Left lung (tissue), 4 donors: ENCODE measurements at regions not wholly inside any gene's neighbourhood (a gene's known extent, or its start where the extent isn't known, plus 50 kb on each side); places are given as distances from the start of the nearest gene placed in this dataset.

Experiments used
- ATAC-seq: fragments of 200-7000 bp; cut with Tn5 transposase; one replicate; pipeline ENCODE4 v1.9.1; 2020; ENCODE audit warnings: moderate library complexity
- DNase-seq, 4 donors: peaks; one replicate each; pipeline ENCODE4 v3.0.0-alpha.2; 2013 to 2020
- H3K27ac ChIP-seq, 2 donors: fragments of 200-600 bp; sonication (generic) in 1 of 2; one replicate each; pipeline versions ENCODE4 v1.5.0 to v1.8.0; 2020 to 2021
- H3K27me3 ChIP-seq, 2 donors: fragments of 200-600 bp; sonication (generic) in 1 of 2; one replicate each; pipeline versions ENCODE4 v1.5.0 to v1.8.0; 2020 to 2021
- H3K36me3 ChIP-seq, 2 donors: fragments of 200-600 bp; sonication (generic) in 1 of 2; one replicate each; pipeline versions ENCODE4 v1.5.0 to v1.8.0; 2020 to 2021
- H3K4me1 ChIP-seq, 2 donors: fragments of 200-600 bp; one replicate each; pipeline ENCODE4 v1.8.0; 2021
- H3K4me3 ChIP-seq, 2 donors: fragments of 200-600 bp; sonication (generic) in 1 of 2; one replicate each; pipeline versions ENCODE4 v1.5.0 to v1.8.0; 2020 to 2021; ENCODE audit warnings: mild to moderate bottlenecking in 1 of 2
- H3K9me3 ChIP-seq, 2 donors: fragments of 200-600 bp; sonication (generic) in 1 of 2; one replicate each; pipeline versions ENCODE4 v1.5.0 to v1.8.0; 2020 to 2021
- intact Hi-C, 2 donors: fragments of 100-400 bp; cut with DNase I; formaldehyde crosslinking; loops; one replicate each; pipeline versions ENCODE4 v1.11.2 to v1.14.2; 2022
- TF ChIP-seq, protein P1 (sequence below), 2 donors: fragments of 200-600 bp; sonication (generic) in 1 of 2; IDR thresholded peaks; one replicate each; pipeline versions ENCODE4 v1.5.0 to v1.8.0; 2021; ENCODE audit warnings: antibody characterized with exemption in 2 of 2
- donor health status: DM: no; HTN: yes; CAD: no.
- donor health status: DM: no; HTN: no; CAD: no.

DNA sequence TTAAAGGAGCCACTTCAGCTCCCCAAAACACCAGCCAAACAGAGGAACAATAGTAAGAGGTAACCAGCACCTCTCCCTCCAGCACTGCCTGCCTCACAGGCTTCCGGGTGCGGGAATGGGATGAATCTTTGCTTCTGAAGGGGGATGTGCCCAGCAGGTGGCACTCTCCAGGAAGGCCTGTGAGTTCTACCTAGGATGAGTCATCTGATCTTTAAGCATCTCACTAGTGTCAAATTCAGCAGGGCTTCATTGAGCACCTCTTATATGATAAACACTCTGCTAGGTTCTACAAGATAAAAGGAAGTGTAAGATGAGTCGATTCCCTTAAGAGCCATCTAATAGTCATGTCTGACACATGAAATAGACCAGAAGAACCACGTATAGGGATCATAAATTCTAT lies 237.4 kb upstream of the UMPS start:
- Histone ChIP-seq H3K27ac (no peak overlapping the region), H3K27me3 (no peaks in the 10 kb centered on the region), H3K9me3 (no peaks in the 10 kb centered on the region), H3K4me1 (no peaks in the 10 kb centered on the region), H3K4me3 (no peak overlapping the region), H3K36me3 (no peaks in the 10 kb centered on the region)
- intact Hi-C loops: loop anchor here in 1 of 2 donors (10.0 kb wide), 1 partner anchor 62 kb away; no protein-coding TSS in a partner anchor
- TF ChIP-seq, protein P1, sequence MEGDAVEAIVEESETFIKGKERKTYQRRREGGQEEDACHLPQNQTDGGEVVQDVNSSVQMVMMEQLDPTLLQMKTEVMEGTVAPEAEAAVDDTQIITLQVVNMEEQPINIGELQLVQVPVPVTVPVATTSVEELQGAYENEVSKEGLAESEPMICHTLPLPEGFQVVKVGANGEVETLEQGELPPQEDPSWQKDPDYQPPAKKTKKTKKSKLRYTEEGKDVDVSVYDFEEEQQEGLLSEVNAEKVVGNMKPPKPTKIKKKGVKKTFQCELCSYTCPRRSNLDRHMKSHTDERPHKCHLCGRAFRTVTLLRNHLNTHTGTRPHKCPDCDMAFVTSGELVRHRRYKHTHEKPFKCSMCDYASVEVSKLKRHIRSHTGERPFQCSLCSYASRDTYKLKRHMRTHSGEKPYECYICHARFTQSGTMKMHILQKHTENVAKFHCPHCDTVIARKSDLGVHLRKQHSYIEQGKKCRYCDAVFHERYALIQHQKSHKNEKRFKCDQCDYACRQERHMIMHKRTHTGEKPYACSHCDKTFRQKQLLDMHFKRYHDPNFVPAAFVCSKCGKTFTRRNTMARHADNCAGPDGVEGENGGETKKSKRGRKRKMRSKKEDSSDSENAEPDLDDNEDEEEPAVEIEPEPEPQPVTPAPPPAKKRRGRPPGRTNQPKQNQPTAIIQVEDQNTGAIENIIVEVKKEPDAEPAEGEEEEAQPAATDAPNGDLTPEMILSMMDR (IDR thresholded peaks at IDR 0.05): peak in 1 of 2 donors; percentile 10
- ATAC-seq: peak; percentile 52
- no peak for DNase-seq

DNA sequence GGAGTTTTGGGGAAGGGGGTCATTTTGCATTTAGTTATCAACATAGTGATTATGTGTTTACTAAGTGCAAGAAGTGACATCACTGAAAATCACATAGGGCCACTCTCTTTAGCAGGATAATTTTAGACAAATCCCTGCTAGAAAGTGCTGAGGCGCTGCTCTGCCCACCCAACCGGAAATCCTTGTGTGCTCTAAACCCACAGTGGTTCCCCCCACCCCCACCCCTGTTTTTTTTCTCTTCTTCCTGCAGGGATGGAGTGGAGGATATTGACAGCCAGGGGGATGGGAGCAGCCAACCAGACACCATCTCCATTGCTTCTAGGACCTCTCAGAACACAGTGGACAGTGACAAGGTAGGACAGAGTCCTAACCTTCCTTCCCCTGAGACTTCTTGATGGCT lies 234.2 kb upstream of the UMPS start:
- Histone ChIP-seq H3K27me3 (no peaks in the 10 kb centered on the region), H3K4me1 (no peaks in the 10 kb centered on the region), H3K9me3 (no peaks in the 10 kb centered on the region), H3K36me3 (no peaks in the 10 kb centered on the region), H3K27ac (no peak overlapping the region), H3K4me3 (no peak overlapping the region)
- DNase-seq: no peak
- ATAC-seq: no peak
- intact Hi-C loops: loop anchor here in 1 of 2 donors (10.0 kb wide), 1 partner anchor 59 kb away; no protein-coding TSS in a partner anchor
- TF ChIP-seq, protein P1 (IDR thresholded peaks at IDR 0.05): no peak

DNA sequence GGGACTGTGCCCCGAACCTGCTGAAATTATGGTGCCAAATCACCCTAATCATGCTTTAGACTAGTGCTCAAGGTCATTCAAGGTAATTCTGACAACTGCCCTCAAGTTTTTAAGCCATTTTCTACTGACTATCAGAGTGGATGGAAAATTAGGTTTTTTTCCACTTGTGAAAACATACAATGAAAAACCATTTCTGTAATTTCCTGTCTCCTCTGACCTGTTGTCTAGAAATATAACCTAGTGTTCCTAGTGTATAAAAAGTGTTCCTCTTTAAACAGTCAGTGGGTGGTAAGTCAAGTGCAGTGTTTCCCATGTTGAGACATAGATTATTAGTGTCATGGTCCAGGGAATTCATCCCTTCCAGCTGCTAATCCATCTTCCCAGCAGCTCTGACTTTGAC lies 232.8 kb upstream of the UMPS start:
- no peak for DNase-seq
- TF ChIP-seq, protein P1 (IDR thresholded peaks at IDR 0.05): no peak
- no peaks in the 10 kb centered on the region for H3K36me3 ChIP-seq
- no peaks in the 10 kb centered on the region for H3K27me3 ChIP-seq
- no peaks in the 10 kb centered on the region for H3K4me1 ChIP-seq
- no peak for ATAC-seq
- H3K27ac ChIP-seq: no peak overlapping the region
- no peaks in the 10 kb centered on the region for H3K9me3 ChIP-seq
- no peak overlapping the region for H3K4me3 ChIP-seq
- intact Hi-C loops: loop anchor here in 1 of 2 donors (10.0 kb wide), 1 partner anchor 57 kb away; no protein-coding TSS in a partner anchor

DNA sequence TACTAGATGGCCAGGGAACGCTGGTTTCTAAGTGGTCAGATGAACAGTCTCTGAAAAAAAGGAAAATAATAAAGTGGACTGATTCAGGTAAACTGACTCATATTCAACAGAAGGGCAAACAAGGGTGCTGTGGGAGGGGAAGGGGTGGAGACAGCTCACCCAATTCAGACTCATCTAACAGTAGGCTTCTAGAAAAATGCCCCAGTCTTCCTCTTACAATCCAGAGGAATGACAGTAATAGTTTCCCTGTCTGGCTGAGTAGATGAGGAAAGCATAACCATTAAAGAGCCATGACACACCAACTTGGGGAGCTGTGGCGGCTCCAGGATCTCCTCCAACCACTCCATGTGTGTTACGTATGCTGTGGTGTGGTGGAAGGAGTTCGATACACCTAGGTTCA lies 231.4 kb upstream of the UMPS start:
- intact Hi-C loops: loop anchor here in 1 of 2 donors (10.0 kb wide), 1 partner anchor 56 kb away; no protein-coding TSS in a partner anchor
- TF ChIP-seq, protein P1 (IDR thresholded peaks at IDR 0.05): no peak
- no peaks in the 10 kb centered on the region for H3K27me3 ChIP-seq

DNA sequence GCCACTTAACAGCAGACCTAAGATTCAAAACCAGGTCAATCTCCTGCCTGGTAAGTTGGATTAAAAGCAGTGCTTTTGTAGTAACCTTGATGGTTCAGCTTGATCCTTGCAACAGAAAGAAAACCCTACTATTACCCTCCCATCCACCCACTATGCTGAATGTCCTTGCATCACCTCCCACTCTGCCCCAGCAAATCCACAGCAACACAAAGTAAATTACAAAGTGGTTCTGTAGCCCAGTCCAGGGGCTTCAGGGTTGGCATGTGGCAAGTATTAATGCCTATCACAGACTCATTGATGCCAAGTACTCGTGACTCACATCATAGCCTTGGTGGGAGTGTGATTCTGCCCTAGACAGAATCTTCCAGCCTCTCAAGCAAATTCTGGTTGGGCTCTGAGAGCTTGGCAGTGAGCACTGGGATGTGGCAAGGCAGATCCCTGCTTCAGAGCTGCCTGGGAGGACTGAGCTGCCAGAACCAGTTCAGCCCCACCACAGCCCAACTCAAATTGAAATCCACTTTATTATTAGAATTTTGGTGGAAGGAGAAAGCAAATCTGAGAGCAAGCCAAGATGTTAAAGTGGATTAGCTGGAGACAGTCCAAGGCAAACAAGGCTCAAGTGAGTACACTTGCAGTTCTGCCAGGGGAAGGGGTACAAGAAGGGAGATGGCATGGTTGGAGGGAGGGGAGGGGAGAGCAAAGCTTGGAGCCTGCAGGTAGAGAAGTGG lies 225.8 kb upstream of the UMPS start:
- no peak overlapping the region for H3K4me3 ChIP-seq
- H3K9me3 ChIP-seq: no peaks in the 10 kb centered on the region
- H3K4me1 ChIP-seq: peaks cover 0 to 14% of the 10 kb centered on the region in 2 donors
- ATAC-seq: peak; percentile 92
- no peaks in the 10 kb centered on the region for H3K36me3 ChIP-seq
- intact Hi-C loops: no loop called here
- TF ChIP-seq, protein P1 (IDR thresholded peaks at IDR 0.05): no peak
- H3K27ac ChIP-seq: no peak overlapping the region
- DNase-seq: peak in 3 of 4 donors; percentile 17 to 62 (median 37)
- H3K27me3 ChIP-seq: no peaks in the 10 kb centered on the region

More for the DNA sequence above, 231.4 kb upstream of the UMPS start:
- H3K4me1 ChIP-seq: peaks cover 0 to 3% of the 10 kb centered on the region in 2 donors
- H3K36me3 ChIP-seq: no peaks in the 10 kb centered on the region
- H3K4me3 ChIP-seq: no peak overlapping the region
- ATAC-seq: no peak
- no peak for DNase-seq
- H3K9me3 ChIP-seq: no peaks in the 10 kb centered on the region
- H3K27ac ChIP-seq: no peak overlapping the region
